GM18858 (cell line): ENCODE measurements at regions not wholly inside any gene's neighbourhood (a gene's known extent, or its start where the extent isn't known, plus 50 kb on each side); places are given as distances from the start of the nearest gene placed in this dataset.

Source experiments
- ATAC-seq: cut with Tn5 transposase; IDR thresholded peaks from one replicate; pipeline ENCODE4 v1.9.1; 2021; ENCODE audit not compliant: unreplicated experiment

GRCh38 chr2:220394433-220394832 lies 767.0 kb downstream of the SLC4A3 start:
- no peak for ATAC-seq

- no peak for ATAC-seq
Measured at GRCh38 chr2:220396287-220396686, 768.9 kb downstream of the SLC4A3 start.

GRCh38 chr2:220410296-220410695 lies 782.9 kb downstream of the SLC4A3 start:
- ATAC-seq, result no peak

GRCh38 chr2:220417503-220417902 lies 790.1 kb downstream of the SLC4A3 start:
- no peak for ATAC-seq

GRCh38 chr2:220419647-220420046 lies 792.2 kb downstream of the SLC4A3 start:
- no peak for ATAC-seq

GRCh38 chr2:220420820-220421219 lies 793.4 kb downstream of the SLC4A3 start:
- no peak for ATAC-seq

GRCh38 chr2:220422676-220423075 lies 795.2 kb downstream of the SLC4A3 start:
- ATAC-seq, result no peak

GRCh38 chr2:220424561-220424960 lies 797.1 kb downstream of the SLC4A3 start:
- ATAC-seq, result no peak

- peak; percentile 58 for ATAC-seq
Measured at GRCh38 chr2:220432645-220433044, 805.2 kb downstream of the SLC4A3 start.

GRCh38 chr2:220433131-220433530 lies 805.7 kb downstream of the SLC4A3 start:
- ATAC-seq, result no peak

GRCh38 chr2:220434385-220434784 lies 807.0 kb downstream of the SLC4A3 start:
- no peak for ATAC-seq

- ATAC-seq, result no peak
Measured at GRCh38 chr2:220437938-220438337, 810.5 kb downstream of the SLC4A3 start.

GRCh38 chr2:220440731-220441130 lies 813.3 kb downstream of the SLC4A3 start:
- no peak for ATAC-seq

- ATAC-seq, result no peak
Measured at GRCh38 chr2:220441404-220441803, 814.0 kb downstream of the SLC4A3 start.

GRCh38 chr2:220442012-220442411 lies 814.6 kb downstream of the SLC4A3 start:
- no peak for ATAC-seq

- ATAC-seq, result no peak
Measured at GRCh38 chr2:220445429-220446105, 818.1 kb downstream of the SLC4A3 start.

GRCh38 chr2:220446106-220446712 lies 818.8 kb downstream of the SLC4A3 start:
- ATAC-seq, result no peak

- ATAC-seq, result no peak
Measured at GRCh38 chr2:220450846-220451245, 823.4 kb downstream of the SLC4A3 start.

- ATAC-seq, result no peak
Measured at GRCh38 chr2:220451438-220451837, 824.0 kb downstream of the SLC4A3 start.

- ATAC-seq, result no peak
Measured at GRCh38 chr2:220452561-220452960, 825.1 kb downstream of the SLC4A3 start.

- no peak for ATAC-seq
Measured at GRCh38 chr2:220455351-220455990, 828.0 kb downstream of the SLC4A3 start.

- no peak for ATAC-seq
Measured at GRCh38 chr2:220458051-220458450, 830.6 kb downstream of the SLC4A3 start.
